CD4-positive, alpha-beta T cell (primary cell): ENCODE measurements at regions not wholly inside any gene's neighbourhood (a gene's known extent, or its start where the extent isn't known, plus 50 kb on each side); places are given as distances from the start of the nearest gene placed in this dataset.

Experiments used
- ATAC-seq: fragments of 200-7000 bp; cut with Tn5 transposase; one replicate; pipeline ENCODE4 v1.10.0; 2022; ENCODE audit warnings: mild to moderate bottlenecking; ENCODE audit not compliant: poor library complexity
- CTCF ChIA-PET: fragments of 350-600 bp; sonication (Branson Sonifier 250); formaldehyde crosslinking; loops from one replicate; lab custom pipeline; 2021; ENCODE audit warnings: antibody characterized with exemption, inconsistent platforms; lab: Charles Lee
- POLR2A ChIA-PET: fragments of 350-600 bp; sonication (Branson Sonifier 250); formaldehyde crosslinking; loops from one replicate; lab custom pipeline; 2021; ENCODE audit warnings: antibody characterized with exemption, inconsistent platforms; lab: Charles Lee
- DNase-seq, 14 experiments: peaks; one replicate each; pipeline ENCODE4 v3.0.0-alpha.2; 2013 to 2020; ENCODE audit warnings: mixed read lengths in 2 of 14
- H3K27ac ChIP-seq, 2 donors: one replicate each; pipeline versions ENCODE4 v1.5.1 to v1.7.0; 2013; ENCODE audit warnings: low read length in 2 of 2, low read depth in 1 of 2, mild to moderate bottlenecking in 1 of 2
- H3K27me3 ChIP-seq, 2 experiments: 1 replicate in 1 of 2; 2 replicates in 1 of 2; pipeline versions ENCODE4 v1.6.1 to v1.7.0; 2013; ENCODE audit warnings: low read length in 2 of 2, control low read depth in 1 of 2, mild to moderate bottlenecking in 1 of 2, moderate library complexity in 1 of 2; ENCODE audit not compliant: insufficient read depth in 2 of 2, control insufficient read depth in 1 of 2
- H3K36me3 ChIP-seq: one replicate; pipeline ENCODE4 v1.6.1; 2013; ENCODE audit warnings: low read length, control low read depth; ENCODE audit not compliant: insufficient read depth
- H3K4me1 ChIP-seq: one replicate; pipeline ENCODE4 v1.6.1; 2013; ENCODE audit warnings: low read length, control low read depth; ENCODE audit not compliant: insufficient read depth
- H3K4me3 ChIP-seq: one replicate; pipeline ENCODE4 v1.5.1; 2013; ENCODE audit warnings: mild to moderate bottlenecking, low read length, moderate library complexity
- H3K9me3 ChIP-seq, 2 experiments: 1 replicate in 1 of 2; 2 replicates in 1 of 2; pipeline versions ENCODE4 v1.6.1 to v1.7.0; 2013; ENCODE audit warnings: low read length in 2 of 2, mild to moderate bottlenecking in 2 of 2, control low read depth in 1 of 2, moderate library complexity in 1 of 2; ENCODE audit not compliant: control insufficient read depth in 1 of 2, insufficient read depth in 1 of 2
- H3K27ac Mint-ChIP-seq: one replicate; pipeline ENCODE4 v1.8.0; 2020; ENCODE audit warnings: mixed read lengths
- H3K27me3 Mint-ChIP-seq: one replicate; pipeline ENCODE4 v1.8.0; 2021; ENCODE audit warnings: mixed read lengths
- H3K36me3 Mint-ChIP-seq: one replicate; pipeline ENCODE4 v1.8.0; 2021; ENCODE audit warnings: low read depth, mixed read lengths
- H3K4me1 Mint-ChIP-seq: one replicate; pipeline ENCODE4 v1.8.0; 2021; ENCODE audit warnings: low read depth, mixed read lengths
- H3K4me3 Mint-ChIP-seq: one replicate; pipeline ENCODE4 v1.8.0; 2020; ENCODE audit warnings: mild to moderate bottlenecking, mixed read lengths
- H3K9me3 Mint-ChIP-seq: one replicate; pipeline ENCODE4 v1.8.0; 2020; ENCODE audit warnings: mixed read lengths
- intact Hi-C, 2 experiments: fragments of 100-400 bp; cut with DNase I in 1 of 2; cut with micrococcal nuclease in 1 of 2; formaldehyde crosslinking; loops; one replicate each; pipeline versions ENCODE4 v1.15.1 to v1.9.0; 2023 to 2025; cut with DNase I, micrococcal nuclease
- TF ChIP-seq, protein P1 (sequence below): fragments of 200-600 bp; IDR thresholded peaks from one replicate; pipeline ENCODE4 v1.8.0; 2022; ENCODE audit warnings: antibody characterized with exemption, mild to moderate bottlenecking

- ATAC-seq, result no peak
- Histone ChIP-seq H3K4me1 (no peaks in the 10 kb centered on the region), H3K27ac (no peak overlapping the region), H3K27me3 (peaks cover 3 to 4% of the 10 kb centered on the region in 2 experiments), H3K36me3 (no peaks in the 10 kb centered on the region), H3K9me3 (no peaks in the 10 kb centered on the region), H3K4me3 (no peak overlapping the region)
- no peaks in the 10 kb centered on the region for H3K4me1 Mint-ChIP-seq
- ChIA-PET POLR2A (no interaction called here), CTCF (no interaction called here)
- H3K4me3 Mint-ChIP-seq, result no peak overlapping the region
- intact Hi-C loops, result loop anchor here (5.0 kb wide), 2 partner anchors 456 to 476 kb away; no protein-coding TSS in a partner anchor
- H3K27me3 Mint-ChIP-seq, result peaks cover 5% of the 10 kb centered on the region
- no peaks in the 10 kb centered on the region for H3K36me3 Mint-ChIP-seq
- TF ChIP-seq, protein P1, sequence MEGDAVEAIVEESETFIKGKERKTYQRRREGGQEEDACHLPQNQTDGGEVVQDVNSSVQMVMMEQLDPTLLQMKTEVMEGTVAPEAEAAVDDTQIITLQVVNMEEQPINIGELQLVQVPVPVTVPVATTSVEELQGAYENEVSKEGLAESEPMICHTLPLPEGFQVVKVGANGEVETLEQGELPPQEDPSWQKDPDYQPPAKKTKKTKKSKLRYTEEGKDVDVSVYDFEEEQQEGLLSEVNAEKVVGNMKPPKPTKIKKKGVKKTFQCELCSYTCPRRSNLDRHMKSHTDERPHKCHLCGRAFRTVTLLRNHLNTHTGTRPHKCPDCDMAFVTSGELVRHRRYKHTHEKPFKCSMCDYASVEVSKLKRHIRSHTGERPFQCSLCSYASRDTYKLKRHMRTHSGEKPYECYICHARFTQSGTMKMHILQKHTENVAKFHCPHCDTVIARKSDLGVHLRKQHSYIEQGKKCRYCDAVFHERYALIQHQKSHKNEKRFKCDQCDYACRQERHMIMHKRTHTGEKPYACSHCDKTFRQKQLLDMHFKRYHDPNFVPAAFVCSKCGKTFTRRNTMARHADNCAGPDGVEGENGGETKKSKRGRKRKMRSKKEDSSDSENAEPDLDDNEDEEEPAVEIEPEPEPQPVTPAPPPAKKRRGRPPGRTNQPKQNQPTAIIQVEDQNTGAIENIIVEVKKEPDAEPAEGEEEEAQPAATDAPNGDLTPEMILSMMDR, result no peak
- peak in 1 of 14 experiments; percentile 3 for DNase-seq
- H3K27ac Mint-ChIP-seq, result no peak overlapping the region
- H3K9me3 Mint-ChIP-seq, result no peaks in the 10 kb centered on the region
Observed at GRCh38 chr1:38360807-38361206, 314.2 kb upstream of the POU3F1 start.

- Mint-ChIP-seq H3K36me3 (no peaks in the 10 kb centered on the region), H3K4me1 (no peaks in the 10 kb centered on the region), H3K9me3 (peaks cover under 1% of the 10 kb centered on the region), H3K27ac (no peak overlapping the region), H3K4me3 (no peak overlapping the region), H3K27me3 (peaks cover 9% of the 10 kb centered on the region)
- ATAC-seq (no peak), DNase-seq (no peak)
- Histone ChIP-seq H3K4me1 (no peaks in the 10 kb centered on the region), H3K4me3 (no peak overlapping the region), H3K27me3 (peaks cover 0 to 11% of the 10 kb centered on the region in 2 experiments), H3K9me3 (no peaks in the 10 kb centered on the region), H3K36me3 (no peaks in the 10 kb centered on the region), H3K27ac (no peak overlapping the region)
- TF ChIP-seq, protein P1, result no peak
- CTCF ChIA-PET, result no interaction called here
- intact Hi-C loops, result no loop called here
- POLR2A ChIA-PET, result no interaction called here
Observed at GRCh38 chr1:38353956-38354355, 307.4 kb upstream of the POU3F1 start.

DNA sequence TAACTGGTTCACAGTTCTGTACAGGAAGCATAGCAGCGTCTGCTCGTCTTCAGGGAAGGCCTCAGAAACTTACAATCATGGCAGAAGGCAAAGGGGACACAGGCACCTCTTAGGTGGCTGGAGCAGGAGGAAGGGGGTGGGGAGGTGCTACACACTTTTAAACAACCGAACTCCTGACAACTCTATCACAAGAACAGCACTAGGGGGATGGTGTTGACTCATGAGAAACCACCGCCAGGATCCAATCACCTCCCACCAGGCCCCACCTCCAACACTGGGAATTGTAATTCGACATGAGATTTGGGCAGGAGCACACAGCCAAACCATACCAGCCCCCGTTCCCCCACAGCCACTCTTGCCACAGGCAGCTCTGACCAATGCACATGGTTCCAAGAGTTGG is 306.3 kb upstream of the POU3F1 start:
- Histone ChIP-seq H3K36me3 (no peaks in the 10 kb centered on the region), H3K4me1 (no peaks in the 10 kb centered on the region), H3K27ac (no peak overlapping the region), H3K4me3 (no peak overlapping the region), H3K27me3 (peaks cover 0 to 11% of the 10 kb centered on the region in 2 experiments), H3K9me3 (peaks cover 0 to under 1% of the 10 kb centered on the region in 2 experiments)
- H3K27me3 Mint-ChIP-seq, result peaks cover 9% of the 10 kb centered on the region
- ATAC-seq (no peak), DNase-seq (no peak)
- H3K27ac Mint-ChIP-seq, result no peak overlapping the region
- H3K36me3 Mint-ChIP-seq, result no peaks in the 10 kb centered on the region
- intact Hi-C loops, result no loop called here
- no peak overlapping the region for H3K4me3 Mint-ChIP-seq
- H3K9me3 Mint-ChIP-seq, result peaks cover 4% of the 10 kb centered on the region
- ChIA-PET POLR2A (no interaction called here), CTCF (no interaction called here)
- TF ChIP-seq, protein P1, result no peak
- H3K4me1 Mint-ChIP-seq, result no peaks in the 10 kb centered on the region
